ENCODE measurements at regions not wholly inside any gene's neighbourhood (a gene's known extent, or its start where the extent isn't known, plus 50 kb on each side); places are given as distances from the start of the nearest gene placed in this dataset.
"Not testable (repeated sequence)": the region's sequence is repeated elsewhere in the genome, so short reads cannot be mapped to it uniquely, and the experiment has no call there.

- DNase-seq, result no peak
Observed at GRCh38 chr3:66552846-66553245, 52.0 kb upstream of the LRIG1 start.

DNA sequence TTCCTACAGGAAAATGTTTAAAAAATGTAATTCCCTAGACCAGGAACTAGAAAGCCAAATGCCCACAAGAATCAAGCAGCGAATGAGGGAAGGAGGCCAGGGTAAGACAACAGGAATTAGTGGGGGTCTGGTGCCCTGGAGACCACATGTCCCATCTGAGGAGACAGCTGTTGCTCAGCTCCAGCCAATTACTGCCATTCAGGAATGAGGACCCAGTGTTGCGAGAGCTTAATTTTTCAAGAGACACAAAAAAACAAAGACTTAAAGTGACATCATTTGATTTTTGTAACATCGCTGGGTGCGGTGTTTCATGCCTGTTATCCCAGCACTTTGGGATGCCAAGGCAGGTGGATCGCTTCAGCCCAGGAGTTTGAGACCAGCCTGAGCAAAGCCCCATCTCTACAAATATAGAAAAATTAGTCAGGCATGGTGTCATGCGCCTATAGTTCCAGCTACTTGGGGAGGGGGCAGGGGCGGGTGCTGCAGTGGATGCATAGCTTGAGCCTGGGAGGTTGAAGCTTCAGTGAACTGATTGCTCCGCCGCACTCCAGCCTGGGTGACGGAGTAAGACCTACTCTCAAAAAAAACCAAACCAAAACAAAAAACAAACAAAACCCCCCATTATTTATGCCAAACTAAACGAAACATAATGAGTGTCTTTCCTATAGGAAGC lies 52.8 kb upstream of the LRIG1 start:
- no peak for DNase-seq

- peak; percentile 63 for DNase-seq
Observed at GRCh38 chr3:66554178-66554577, 53.4 kb upstream of the LRIG1 start.

GRCh38 chr3:66555214-66555844 lies 54.5 kb upstream of the LRIG1 start:
- peak; percentile 22 for DNase-seq

DNA sequence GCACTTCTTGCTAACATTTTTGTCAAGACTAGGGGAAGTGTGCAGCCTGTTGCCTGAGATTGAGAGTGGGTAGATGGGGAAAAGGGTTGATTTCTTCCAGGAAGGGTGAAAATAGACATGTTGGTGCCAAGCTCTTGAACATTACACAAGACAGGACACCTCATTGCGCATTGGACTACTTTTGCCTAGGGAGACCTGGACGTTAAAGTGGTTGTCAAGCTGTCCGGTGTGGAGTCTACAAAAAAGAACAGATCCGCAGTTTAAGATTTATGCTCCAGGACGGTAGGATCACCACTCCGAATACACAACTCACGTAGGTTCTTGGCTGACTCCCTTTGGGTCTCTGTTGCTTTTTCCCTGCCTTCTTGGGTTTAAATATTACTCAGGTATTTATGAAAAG lies 56.3 kb upstream of the LRIG1 start:
- DNase-seq, result no peak

DNA sequence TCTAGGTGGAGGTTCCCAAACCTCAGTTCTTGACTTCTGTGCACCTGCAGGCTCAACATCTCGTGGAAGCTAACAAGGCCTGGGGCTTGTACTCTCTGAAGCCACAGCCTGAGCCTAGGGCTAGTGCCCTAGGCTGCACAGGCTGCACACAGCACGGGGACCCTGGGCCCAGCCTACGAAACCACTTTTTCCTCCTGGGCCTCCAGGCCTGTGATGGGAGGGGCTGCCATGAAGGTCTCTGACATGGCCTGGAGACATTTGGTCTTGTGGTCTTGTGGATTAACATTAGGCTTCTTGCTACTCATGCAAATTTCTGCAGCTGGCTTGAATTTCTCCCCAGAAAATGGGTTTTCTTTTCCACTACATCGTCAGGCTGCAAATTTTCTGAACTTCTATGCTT lies 59.1 kb upstream of the LRIG1 start:
- DNase-seq, result not testable (repeated sequence)

DNA sequence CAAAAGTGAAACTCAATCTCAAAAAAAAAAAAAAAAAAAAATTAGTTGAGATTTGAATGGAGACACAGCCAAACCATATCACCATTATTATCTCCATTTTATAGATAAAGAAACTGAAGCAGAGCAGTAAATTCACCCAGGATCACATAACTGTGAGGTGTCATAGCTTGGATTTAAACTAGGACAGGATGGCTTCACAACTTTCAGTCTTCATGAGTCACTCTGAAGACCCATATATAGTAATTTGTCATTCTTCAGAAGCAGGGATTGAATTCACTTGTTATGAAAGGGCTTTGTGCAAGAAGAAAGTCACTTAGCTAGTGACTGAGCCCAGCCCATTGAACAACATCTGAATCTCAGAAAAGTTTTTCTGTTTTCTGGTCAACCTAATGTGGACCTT lies 60.5 kb upstream of the LRIG1 start:
- peak; percentile 31 for DNase-seq

DNA sequence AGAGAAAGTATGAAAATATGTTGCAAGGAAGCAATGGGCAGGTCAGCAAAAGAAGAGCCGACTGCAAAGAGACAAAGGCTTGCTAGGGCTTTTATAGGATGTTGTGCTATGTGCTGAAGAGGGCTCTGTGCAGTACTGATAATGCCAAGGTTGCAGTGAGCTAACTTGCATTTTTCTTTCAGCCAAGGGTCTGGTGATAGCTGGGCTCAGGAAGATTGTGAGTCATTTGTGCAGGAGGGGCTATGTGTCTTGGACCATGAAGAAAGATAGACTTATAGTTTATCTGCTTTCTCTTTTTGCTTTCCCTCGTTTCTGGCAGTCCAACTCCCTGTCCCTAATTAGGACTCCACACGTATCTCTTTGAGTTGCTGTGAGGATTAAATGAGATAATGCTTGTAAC lies 64.5 kb upstream of the LRIG1 start:
- peak; percentile 37 for DNase-seq

- peak; percentile 97 for DNase-seq
Observed at GRCh38 chr3:66567077-66567476, 66.3 kb upstream of the LRIG1 start.

- DNase-seq, result no peak
Observed at GRCh38 chr3:66572090-66572675, 71.4 kb upstream of the LRIG1 start.

GRCh38 chr3:66572938-66573710 lies 72.3 kb upstream of the LRIG1 start:
- DNase-seq, result no peak

DNA sequence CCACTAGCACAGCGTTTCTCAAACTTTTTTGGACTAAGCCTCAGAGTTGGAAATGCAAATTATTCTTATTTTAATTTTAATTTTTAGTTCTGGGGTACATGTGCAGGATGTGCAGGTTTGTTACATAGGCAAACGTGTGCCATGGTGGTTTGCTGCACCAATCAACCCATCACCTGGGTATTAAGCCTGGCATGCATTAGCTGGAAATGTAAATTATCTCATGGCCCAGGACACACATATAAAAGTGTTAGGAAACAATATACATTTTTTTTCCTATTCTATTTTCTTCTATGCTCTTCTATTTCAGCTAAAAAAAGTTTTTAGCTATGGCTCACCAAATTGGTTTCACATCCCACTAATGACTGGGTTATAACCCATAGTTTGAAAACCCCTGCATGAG lies 73.3 kb upstream of the LRIG1 start:
- DNase-seq, result no peak

DNA sequence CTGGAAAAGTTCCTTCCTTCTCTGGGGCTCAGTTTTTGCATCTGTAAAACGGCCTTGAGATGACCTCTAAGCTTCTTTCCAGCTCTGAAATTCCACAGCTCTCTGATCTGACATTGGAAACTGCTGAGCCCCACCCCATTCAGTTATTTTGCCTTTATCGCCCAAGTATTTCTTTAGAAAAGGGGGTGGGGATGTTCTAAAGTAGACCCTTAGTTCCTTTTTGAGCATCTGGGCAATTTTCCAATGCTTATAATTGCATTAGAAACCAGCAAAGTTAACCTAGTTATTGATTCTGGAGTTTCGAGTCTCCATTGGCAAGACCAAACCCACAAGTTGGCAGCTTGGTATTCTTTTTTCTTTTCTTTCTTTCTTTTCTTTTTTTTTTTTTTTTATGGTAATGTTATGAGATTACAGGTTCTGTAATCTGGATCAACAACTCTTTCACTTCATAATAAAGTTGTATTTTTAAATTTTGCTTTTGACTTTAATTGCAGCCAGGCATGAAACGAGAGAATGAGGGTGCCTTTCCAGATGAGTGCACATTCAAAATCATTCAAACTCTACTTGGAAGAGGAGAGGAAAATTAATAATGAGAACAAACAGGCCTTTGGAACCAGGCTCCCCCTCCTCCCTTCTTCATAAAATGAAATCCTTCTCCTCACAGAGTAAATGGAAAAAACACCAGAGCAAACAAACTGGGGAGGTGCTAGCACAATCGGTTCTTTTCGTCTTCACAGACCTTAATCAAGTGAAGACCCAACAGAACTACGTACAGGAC lies 76.8 kb upstream of the LRIG1 start:
- no peak for DNase-seq

- DNase-seq, result no peak
Observed at GRCh38 chr3:66581256-66581655, 80.4 kb upstream of the LRIG1 start.

DNA sequence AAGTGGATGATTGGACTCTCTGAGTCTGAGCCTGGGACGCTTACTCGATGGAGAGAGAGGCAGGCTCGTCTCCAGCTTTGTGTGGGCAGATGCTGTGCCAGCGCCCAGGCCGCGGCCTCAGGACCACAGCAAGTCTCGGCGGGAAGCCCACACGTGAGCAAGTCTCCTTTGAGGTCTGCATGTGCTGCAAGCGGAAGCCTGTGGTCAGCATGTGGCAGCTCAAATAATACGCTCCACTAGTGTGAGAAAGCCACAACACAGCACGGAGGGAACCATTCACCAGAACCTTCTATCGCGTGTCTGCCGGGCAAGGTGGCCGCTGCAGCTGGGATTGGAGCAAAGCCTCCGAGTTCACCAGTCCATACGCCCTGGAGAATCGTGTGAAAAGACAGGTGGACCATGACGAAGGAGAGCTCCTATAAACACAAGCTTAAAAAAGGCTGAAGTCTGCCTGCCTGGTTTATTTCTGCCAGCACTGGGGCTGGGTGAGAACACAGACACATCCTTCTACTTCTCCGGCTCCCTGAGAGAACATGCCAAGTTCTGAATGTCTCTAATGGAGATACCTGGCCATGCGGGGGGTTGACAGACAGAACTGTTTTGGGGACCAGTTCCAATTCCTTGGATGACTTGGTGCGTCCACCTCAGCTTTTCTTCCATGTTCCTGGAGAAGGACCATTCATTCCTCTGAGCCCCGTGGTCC lies 82.0 kb upstream of the LRIG1 start:
- DNase-seq, result peak; percentile 60

DNA sequence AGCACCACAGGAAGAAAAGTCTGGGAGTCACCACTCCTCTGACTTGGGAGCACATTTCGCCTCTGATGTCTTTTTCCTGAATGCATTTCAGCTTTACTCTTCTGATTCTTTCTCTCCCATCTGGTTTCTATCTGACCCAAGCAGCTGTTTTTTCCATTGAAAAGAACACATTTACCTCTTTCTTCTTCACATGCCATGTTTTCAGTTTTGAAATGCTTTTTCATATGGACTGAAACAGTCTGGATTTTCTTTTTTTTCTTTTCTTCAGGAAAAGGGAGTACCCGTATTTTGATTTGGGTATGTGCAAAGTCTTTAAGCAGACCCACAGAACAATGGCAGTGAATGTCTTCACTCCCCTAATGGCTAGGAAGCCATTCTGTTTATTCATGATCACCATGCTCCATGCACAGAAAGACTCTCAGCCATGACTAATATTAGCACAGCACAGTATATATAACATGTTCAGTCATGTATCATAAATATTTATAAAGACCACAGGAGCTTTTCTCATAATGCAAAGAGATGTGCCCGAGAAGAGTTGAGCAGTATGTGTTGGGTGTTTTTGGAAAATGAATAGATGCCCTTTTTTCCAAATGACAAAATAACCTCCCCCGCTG lies 82.7 kb upstream of the LRIG1 start:
- DNase-seq, result no peak

GRCh38 chr3:66585520-66586095 lies 84.8 kb upstream of the LRIG1 start:
- no peak for DNase-seq

- DNase-seq, result no peak
Observed at GRCh38 chr3:66586853-66587252, 86.0 kb upstream of the LRIG1 start.

DNA sequence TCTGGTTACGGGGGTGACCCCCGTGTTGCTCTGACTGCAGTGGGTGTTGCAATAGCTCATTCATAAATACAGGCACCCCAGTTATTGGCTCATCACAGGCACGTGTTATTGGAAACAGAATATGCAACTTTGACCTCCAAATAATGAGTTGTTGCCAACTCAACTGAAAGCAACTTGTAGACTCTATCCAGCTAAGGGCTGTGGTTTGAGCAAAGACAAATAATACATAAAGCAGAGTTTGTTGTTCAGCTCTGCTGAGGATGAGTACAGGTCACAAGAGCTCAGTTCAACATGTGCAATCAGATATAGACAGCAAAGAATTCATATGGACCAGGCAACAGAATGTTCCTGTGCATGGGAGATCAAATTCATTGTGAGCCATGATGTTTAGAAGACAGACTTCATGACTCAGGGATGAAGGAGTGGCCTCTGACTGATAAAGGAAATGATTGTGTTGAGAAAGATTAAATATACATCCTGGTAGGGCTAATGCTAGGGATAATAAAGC lies 87.6 kb upstream of the LRIG1 start:
- DNase-seq, result no peak

DNA sequence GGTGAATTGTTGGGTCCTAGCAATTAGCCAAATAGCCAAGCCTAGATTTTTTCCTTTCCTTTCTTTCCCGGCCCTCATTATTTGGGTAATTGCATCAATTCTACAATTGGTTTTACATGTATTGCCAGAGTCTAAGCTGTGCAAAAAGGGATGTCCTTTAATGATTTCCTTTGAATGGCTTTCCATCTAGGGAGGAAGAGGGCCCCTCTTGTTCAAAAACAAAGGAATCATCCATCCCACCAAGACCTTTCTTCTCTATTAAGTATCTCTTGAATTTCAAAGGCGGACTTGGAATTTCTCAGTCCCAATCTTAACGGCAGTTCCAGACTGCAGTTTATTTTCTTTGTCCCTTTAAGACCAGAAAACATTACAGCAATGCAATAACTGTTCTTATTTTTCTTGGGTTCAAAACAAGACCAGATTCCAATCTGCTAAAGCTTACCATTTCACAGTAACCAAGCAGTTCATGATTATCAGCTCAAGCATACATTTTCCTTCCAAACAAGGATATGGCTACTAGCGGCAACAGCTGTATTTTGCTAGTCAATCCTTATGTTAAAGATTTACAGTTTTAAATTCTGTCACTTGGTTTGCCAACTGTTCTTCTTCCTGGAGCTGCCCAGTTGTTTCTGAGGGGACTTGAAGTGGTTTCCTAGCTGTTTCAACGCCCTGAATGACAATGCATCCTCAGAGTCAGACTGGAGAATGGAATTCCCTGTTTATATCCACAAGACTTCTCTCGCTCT lies 91.4 kb upstream of the LRIG1 start:
- peak; percentile 29 for DNase-seq

All from fibroblast of skin of abdomen (primary cell).